ENCODE measurements at regions not wholly inside any gene's neighbourhood (a gene's known extent, or its start where the extent isn't known, plus 50 kb on each side); places are given as distances from the start of the nearest gene placed in this dataset.

GRCh38 chr21:9750341-9751086 is 770.9 kb upstream of the TPTE start:
- TF ChIP-seq CEBPB (IDR thresholded peaks at IDR 0.05) (no peak), MAX (IDR thresholded peaks at IDR 0.05) (no peak), USF1 (IDR thresholded peaks at IDR 0.05) (no peak), ZBTB7A (IDR thresholded peaks at IDR 0.05; ENCODE audit: low read depth) (no peak), REST (IDR thresholded peaks at IDR 0.05; ENCODE audit: low read depth) (no peak), TEAD4 (IDR thresholded peaks at IDR 0.05) (no peak), CREB1 (IDR thresholded peaks at IDR 0.05; ENCODE audit: low read depth) (no peak), YY1 (IDR thresholded peaks at IDR 0.05; ENCODE audit: low read depth) (no peak), RAD21 (IDR thresholded peaks at IDR 0.05; ENCODE audit: low read depth) (no peak), NFIC (IDR thresholded peaks at IDR 0.05) (no peak), TAF1 (IDR thresholded peaks at IDR 0.05; ENCODE audit: low read depth) (no peak), EGR1 (IDR thresholded peaks at IDR 0.05) (no peak), FOXM1 (IDR thresholded peaks at IDR 0.05; ENCODE audit: borderline replicate concordance, low read depth) (no peak), TCF12 (IDR thresholded peaks at IDR 0.05; ENCODE audit: low read depth) (no peak), EP300 (IDR thresholded peaks at IDR 0.05; ENCODE audit: borderline replicate concordance) (no peak)

- TF ChIP-seq FOXM1 (IDR thresholded peaks at IDR 0.05; ENCODE audit: borderline replicate concordance, low read depth) (no peak), NFIC (IDR thresholded peaks at IDR 0.05) (no peak), CREB1 (IDR thresholded peaks at IDR 0.05; ENCODE audit: low read depth) (no peak), USF1 (IDR thresholded peaks at IDR 0.05) (no peak), EGR1 (IDR thresholded peaks at IDR 0.05) (no peak), ZBTB7A (IDR thresholded peaks at IDR 0.05; ENCODE audit: low read depth) (no peak), TAF1 (IDR thresholded peaks at IDR 0.05; ENCODE audit: low read depth) (no peak), CEBPB (IDR thresholded peaks at IDR 0.05) (no peak), TCF12 (IDR thresholded peaks at IDR 0.05; ENCODE audit: low read depth) (no peak), TEAD4 (IDR thresholded peaks at IDR 0.05) (no peak), REST (IDR thresholded peaks at IDR 0.05; ENCODE audit: low read depth) (no peak), MAX (IDR thresholded peaks at IDR 0.05) (no peak), RAD21 (IDR thresholded peaks at IDR 0.05; ENCODE audit: low read depth) (no peak), EP300 (IDR thresholded peaks at IDR 0.05; ENCODE audit: borderline replicate concordance) (no peak), YY1 (IDR thresholded peaks at IDR 0.05; ENCODE audit: low read depth) (no peak)
These were observed 767.4 kb upstream of the TPTE start for GRCh38 chr21:9753943-9754342.

- TF ChIP-seq MAX (IDR thresholded peaks at IDR 0.05) = no peak
- TF ChIP-seq EGR1 (IDR thresholded peaks at IDR 0.05) = no peak
- TF ChIP-seq YY1 (IDR thresholded peaks at IDR 0.05; ENCODE audit: low read depth) = no peak
- no peak for TF ChIP-seq CEBPB (IDR thresholded peaks at IDR 0.05)
- no peak for TF ChIP-seq TAF1 (IDR thresholded peaks at IDR 0.05; ENCODE audit: low read depth)
- no peak for TF ChIP-seq NFIC (IDR thresholded peaks at IDR 0.05)
- no peak for TF ChIP-seq CREB1 (IDR thresholded peaks at IDR 0.05; ENCODE audit: low read depth)
- no peak for TF ChIP-seq TCF12 (IDR thresholded peaks at IDR 0.05; ENCODE audit: low read depth)
- no peak for TF ChIP-seq EP300 (IDR thresholded peaks at IDR 0.05; ENCODE audit: borderline replicate concordance)
- TF ChIP-seq ZBTB7A (IDR thresholded peaks at IDR 0.05; ENCODE audit: low read depth) = no peak
These were observed 765.8 kb upstream of the TPTE start for GRCh38 chr21:9755611-9756010.

- no peak for TF ChIP-seq CREB1 (IDR thresholded peaks at IDR 0.05; ENCODE audit: low read depth)
These were observed 764.7 kb upstream of the TPTE start for GRCh38 chr21:9756677-9757076.

- TF ChIP-seq NFIC (IDR thresholded peaks at IDR 0.05) (no peak), EGR1 (IDR thresholded peaks at IDR 0.05) (no peak), FOXM1 (IDR thresholded peaks at IDR 0.05; ENCODE audit: borderline replicate concordance, low read depth) (no peak), EP300 (IDR thresholded peaks at IDR 0.05; ENCODE audit: borderline replicate concordance) (no peak), ZBTB7A (IDR thresholded peaks at IDR 0.05; ENCODE audit: low read depth) (no peak), TEAD4 (IDR thresholded peaks at IDR 0.05) (no peak), TCF12 (IDR thresholded peaks at IDR 0.05; ENCODE audit: low read depth) (no peak), TAF1 (IDR thresholded peaks at IDR 0.05; ENCODE audit: low read depth) (no peak)
These were observed 763.2 kb upstream of the TPTE start for GRCh38 chr21:9758141-9758540.

Measured in Ishikawa (cell line).